ENCODE measurements at regions not wholly inside any gene's neighbourhood (a gene's known extent, or its start where the extent isn't known, plus 50 kb on each side); places are given as distances from the start of the nearest gene placed in this dataset.

- no TSS peak for BruUV-seq (replicated peaks)
- TF ChIP-seq REST (IDR thresholded peaks at IDR 0.05; ENCODE audit: low read depth): no peak
- TF ChIP-seq ZNF274 (IDR thresholded peaks at IDR 0.05; ENCODE audit: low read depth, low read length): no peak
- no peak for TF ChIP-seq SRF (IDR thresholded peaks at IDR 0.05; ENCODE audit: low read depth)
- Histone ChIP-seq H3K27me3 (ENCODE audit: insufficient read depth, low read length) (no peaks in the 10 kb centered on the region), H3K9ac (ENCODE audit: low read length) (no peak overlapping the region), H3K4me3 (replicated peaks in 1 of 2; ENCODE audit: low read depth in 1 of 2, low read length in 2 of 2) (no peak overlapping the region), H3K9me2 (ENCODE audit: insufficient read depth) (no peaks in the 10 kb centered on the region), H2AFZ (ENCODE audit: low read depth, low read length, poor library complexity, severe bottlenecking) (no peak overlapping the region), H3K4me1 (ENCODE audit: control insufficient read depth in 1 of 2, insufficient read depth in 2 of 2, low read length in 2 of 2) (no peaks in the 10 kb centered on the region), H3K4me2 (ENCODE audit: low read length) (no peak overlapping the region), H3K27ac (ENCODE audit: low read depth, low read length) (no peak overlapping the region), H3K36me3 (ENCODE audit: control insufficient read depth in 1 of 2, insufficient read depth in 2 of 2, low read length in 2 of 2) (no peaks in the 10 kb centered on the region), H3K79me2 (ENCODE audit: insufficient read depth, low read length) (no peaks in the 10 kb centered on the region), H4K20me1 (ENCODE audit: insufficient read depth) (no peaks in the 10 kb centered on the region), H3K9me3 (ENCODE audit: control insufficient read depth in 1 of 2, insufficient read depth in 1 of 2, low read depth in 1 of 2, low read length in 2 of 2) (no peaks in the 10 kb centered on the region)
- ATAC-seq (no peak), DNase-seq (ENCODE audit: low read depth, low spot score) (no peak)
- ChIA-PET POLR2A (no interaction called here), RAD21 (ENCODE audit: low non-redundant PET in 1 of 2, low total read pairs in 2 of 2, uncharacterized antibody in 2 of 2, unreplicated experiment in 2 of 2) (no interaction called here), CTCF (no interaction called here)
- intact Hi-C loops (cut with micrococcal nuclease): no loop called here
Observed at GRCh38 chr9:119533504-119533903, 164.3 kb upstream of the BRINP1 start.

GRCh38 chr9:119526698-119527097 is 157.5 kb upstream of the BRINP1 start:
- ChIA-PET RAD21 (ENCODE audit: low non-redundant PET in 1 of 2, low total read pairs in 2 of 2, uncharacterized antibody in 2 of 2, unreplicated experiment in 2 of 2) (no interaction called here), CTCF (no interaction called here), POLR2A (no interaction called here)
- H3K27me3 ChIP-seq (ENCODE audit: insufficient read depth, low read length): no peaks in the 10 kb centered on the region
- H3K4me1 ChIP-seq (ENCODE audit: control insufficient read depth in 1 of 2, insufficient read depth in 2 of 2, low read length in 2 of 2): no peaks in the 10 kb centered on the region
- no peaks in the 10 kb centered on the region for H3K79me2 ChIP-seq (ENCODE audit: insufficient read depth, low read length)
- TF ChIP-seq ZNF274 (IDR thresholded peaks at IDR 0.05; ENCODE audit: low read depth, low read length): no peak
- no peak for TF ChIP-seq CEBPB (IDR thresholded peaks at IDR 0.05; ENCODE audit: low read depth)
- TF ChIP-seq SRF (IDR thresholded peaks at IDR 0.05; ENCODE audit: low read depth): no peak
- TF ChIP-seq POLR2A (IDR thresholded peaks at IDR 0.05; ENCODE audit: borderline replicate concordance, extremely low read depth, insufficient read depth, insufficient read length): no peak
- no peak for TF ChIP-seq EZH2 (IDR thresholded peaks at IDR 0.05)
- no peak for TF ChIP-seq JUND (IDR thresholded peaks at IDR 0.05)
- TF ChIP-seq ZFX (IDR thresholded peaks at IDR 0.05): no peak
- TF ChIP-seq MAX (IDR thresholded peaks at IDR 0.05): no peak
- no peak for TF ChIP-seq SP1 (IDR thresholded peaks at IDR 0.05; ENCODE audit: low read depth)
- TF ChIP-seq FOSL1 (IDR thresholded peaks at IDR 0.05; ENCODE audit: low read depth): no peak
- TF ChIP-seq CTCF (IDR thresholded peaks at IDR 0.05 in 2 of 3, conservative IDR thresholded peaks at IDR 0.05 in 1 of 3; ENCODE audit: borderline replicate concordance in 1 of 3, insufficient read depth in 1 of 3, low read depth in 2 of 3, low read length in 2 of 3): no peak
- TF ChIP-seq EZH2phosphoT487 (IDR thresholded peaks at IDR 0.05; ENCODE audit: borderline replicate concordance): no peak
- TF ChIP-seq RAD21 (IDR thresholded peaks at IDR 0.05; ENCODE audit: low read depth): no peak
- TF ChIP-seq EGR1 (IDR thresholded peaks at IDR 0.05; ENCODE audit: low read depth): no peak
- TF ChIP-seq YY1 (IDR thresholded peaks at IDR 0.05; ENCODE audit: extremely low read depth, insufficient replicate concordance, low read depth, low read length): no peak
- no peak for TF ChIP-seq TCF7L2 (IDR thresholded peaks at IDR 0.05; ENCODE audit: borderline replicate concordance, extremely low read depth, insufficient read depth, insufficient read length)
- no peak for TF ChIP-seq ELF1 (IDR thresholded peaks at IDR 0.05; ENCODE audit: borderline replicate concordance, low read depth)
- intact Hi-C loops (cut with micrococcal nuclease): no loop called here
- BruUV-seq (replicated peaks): no TSS peak
- peaks cover 0 to 14% of the 10 kb centered on the region in 2 experiments; a peak in 2 of 4 replicates for H3K9me3 ChIP-seq (ENCODE audit: control insufficient read depth in 1 of 2, insufficient read depth in 1 of 2, low read depth in 1 of 2, low read length in 2 of 2)
- no peak overlapping the region for H3K4me2 ChIP-seq (ENCODE audit: low read length)
- H3K27ac ChIP-seq (ENCODE audit: low read depth, low read length): no peak overlapping the region
- no peaks in the 10 kb centered on the region; a peak in 1 of 4 replicates for H3K36me3 ChIP-seq (ENCODE audit: control insufficient read depth in 1 of 2, insufficient read depth in 2 of 2, low read length in 2 of 2)
- no peaks in the 10 kb centered on the region for H3K9me2 ChIP-seq (ENCODE audit: insufficient read depth)
- H3K9ac ChIP-seq (ENCODE audit: low read length): no peak overlapping the region
- no peak overlapping the region for H2AFZ ChIP-seq (ENCODE audit: low read depth, low read length, poor library complexity, severe bottlenecking)
- no peak for DNase-seq (ENCODE audit: low read depth, low spot score)
- no peak overlapping the region for H3K4me3 ChIP-seq (replicated peaks in 1 of 2; ENCODE audit: low read depth in 1 of 2, low read length in 2 of 2)
- ATAC-seq: no peak
- H4K20me1 ChIP-seq (ENCODE audit: insufficient read depth): no peaks in the 10 kb centered on the region

Data from HCT116 (cell line).